Left cardiac atrium (tissue), 4 donors: ENCODE measurements at regions not wholly inside any gene's neighbourhood (a gene's known extent, or its start where the extent isn't known, plus 50 kb on each side); places are given as distances from the start of the nearest gene placed in this dataset.

ENCODE experiments used
- ATAC-seq, 2 donors: fragments of 200-7000 bp; cut with Tn5 transposase; one replicate each; pipeline ENCODE4 v1.9.1; 2020; ENCODE audit warnings: mild to moderate bottlenecking in 2 of 2, moderate library complexity in 2 of 2
- DNase-seq: peaks from one replicate; pipeline ENCODE4 v3.0.0-alpha.2; 2020
- intact Hi-C, 2 donors: fragments of 100-400 bp; cut with DNase I; formaldehyde crosslinking; loops; one replicate each; pipeline versions ENCODE4 v1.14.1 to v1.15.1; 2022 to 2023
- donor health status: DM: no; HTN: yes; CAD: no.
- donor health status: DM: no; HTN: yes; CAD: no; lungs with severe emphysema.
- donor health status: DM: yes; HTN: yes; CAD: no.
- donor health status: Dilated cardiomyopathy.

DNA sequence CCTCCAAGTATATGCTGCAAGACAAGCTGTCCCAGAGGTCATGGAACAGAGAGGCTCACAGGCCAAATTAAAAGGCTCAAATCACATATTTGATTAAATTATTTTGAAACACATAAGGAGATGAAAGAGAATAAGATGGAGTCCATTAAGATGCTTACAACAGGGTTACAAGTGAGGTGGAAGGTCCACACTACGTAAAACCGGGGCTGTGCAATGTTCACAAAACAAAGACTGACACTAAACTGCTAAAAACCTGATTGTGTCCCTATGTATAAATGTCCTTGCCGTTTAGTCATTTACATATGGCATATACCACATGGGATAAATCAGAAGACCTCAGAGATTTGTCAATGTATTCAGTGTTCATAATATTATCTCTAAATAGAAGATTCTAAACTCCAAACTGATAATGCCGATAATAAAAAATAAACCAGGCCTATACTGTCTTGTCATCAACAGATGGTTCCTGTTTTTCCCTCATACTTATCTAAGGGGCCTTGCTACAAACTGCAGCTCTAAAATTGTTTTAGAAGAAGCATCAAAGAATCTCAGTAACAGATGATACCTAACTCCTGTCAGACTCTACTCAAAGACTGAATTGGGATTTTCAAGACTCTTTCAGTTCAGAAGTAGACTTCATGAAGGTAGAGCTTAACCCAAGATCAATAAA, 51.8 kb upstream of the RIPOR2 start:
- DNase-seq (no peak), ATAC-seq (no peak)
- intact Hi-C loops = no loop called here

DNA sequence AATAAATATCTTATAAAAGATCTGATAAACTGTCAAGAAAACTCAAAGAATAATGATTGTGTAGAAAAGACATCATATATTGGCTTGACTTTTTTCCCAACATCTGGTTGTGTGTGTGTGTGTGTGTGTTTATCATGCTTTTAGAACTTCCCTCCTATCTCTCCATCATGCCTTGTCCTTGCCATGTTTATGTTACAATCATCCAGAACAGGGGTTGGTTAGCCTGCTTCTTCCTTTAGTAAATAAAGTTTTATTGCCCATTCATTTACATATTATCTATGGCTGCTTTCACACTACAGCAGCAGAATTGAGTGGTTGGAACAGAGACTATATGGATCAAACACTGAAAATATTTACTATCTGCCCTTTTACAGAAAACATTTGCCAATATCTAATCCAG, 52.8 kb upstream of the RIPOR2 start:
- DNase-seq (no peak), ATAC-seq (no peak)
- intact Hi-C loops = no loop called here

DNA sequence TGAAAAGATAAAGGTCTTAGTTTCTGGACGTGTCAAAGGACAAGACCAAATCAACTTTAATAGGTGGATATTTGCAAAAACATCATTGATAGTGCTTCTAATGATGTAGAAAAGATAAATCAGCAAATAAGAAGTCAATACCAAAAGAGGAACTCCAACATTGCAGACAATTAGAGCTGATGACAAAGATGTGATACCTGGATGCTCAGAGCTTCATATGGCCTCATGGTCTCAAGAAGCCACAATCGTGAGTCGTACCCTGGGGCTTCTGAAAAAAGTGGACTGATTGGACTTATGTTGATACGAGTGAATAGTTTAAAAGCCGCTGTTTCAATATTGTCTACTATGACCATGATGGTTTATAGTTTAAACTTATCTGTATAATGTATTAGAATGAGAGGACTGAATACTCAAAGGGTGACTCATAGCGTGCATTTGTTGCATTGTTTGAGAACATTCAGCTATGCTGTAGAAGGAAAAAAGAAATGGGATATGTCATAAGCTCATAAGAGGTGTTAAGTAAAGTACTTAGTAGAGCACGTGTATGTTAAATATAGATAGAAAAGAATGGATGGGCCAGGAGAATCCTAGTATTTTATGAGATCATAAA, 54.6 kb upstream of the RIPOR2 start:
- ATAC-seq = no peak
- intact Hi-C loops = loop anchor here in 1 of 2 donors (5.0 kb wide), 1 partner anchor 133 kb away; no protein-coding TSS in a partner anchor
- DNase-seq = no peak

DNA sequence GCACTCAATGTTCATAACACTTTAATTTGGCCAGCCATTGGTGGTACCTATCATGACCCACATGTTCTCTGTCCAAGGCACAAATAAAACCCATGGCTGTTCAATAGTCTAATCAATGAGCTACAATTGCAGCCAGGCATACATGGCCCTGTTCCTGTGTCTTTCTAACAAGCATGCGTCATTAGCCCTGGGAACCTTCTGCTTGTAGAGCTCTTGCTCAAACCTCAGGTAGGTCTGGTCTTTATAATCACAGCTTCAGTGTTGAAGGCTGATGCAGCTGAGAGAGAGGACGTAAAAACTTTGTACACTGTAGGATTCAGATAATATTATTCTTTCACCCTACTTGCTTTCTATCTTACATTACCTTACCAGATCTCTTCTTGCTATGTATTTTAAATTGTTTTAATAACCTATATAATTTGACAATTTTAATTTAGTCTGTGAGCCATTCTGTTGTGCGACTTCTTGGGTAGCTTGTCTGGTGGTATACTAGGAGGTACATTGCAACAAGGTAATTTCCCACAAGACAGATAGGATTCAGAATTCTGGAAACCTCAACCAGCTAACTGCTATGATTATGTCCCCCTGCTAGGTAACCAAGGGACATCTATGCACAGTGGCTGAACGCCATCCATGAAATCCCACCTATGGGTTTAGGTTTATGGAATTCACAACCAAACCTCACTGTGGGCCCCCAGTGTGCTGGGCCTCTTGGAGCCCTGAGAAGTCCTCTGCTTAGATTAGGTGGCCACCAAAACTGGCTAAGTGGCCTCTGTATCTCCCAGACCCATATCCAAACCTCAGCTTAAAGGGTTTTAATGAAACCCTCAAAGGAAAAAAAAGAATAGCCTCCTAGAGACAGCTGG, 55.4 kb upstream of the RIPOR2 start:
- intact Hi-C loops = loop anchor here in 1 of 2 donors (5.0 kb wide), 1 partner anchor 134 kb away; no protein-coding TSS in a partner anchor
- DNase-seq = no peak
- ATAC-seq = no peak

DNA sequence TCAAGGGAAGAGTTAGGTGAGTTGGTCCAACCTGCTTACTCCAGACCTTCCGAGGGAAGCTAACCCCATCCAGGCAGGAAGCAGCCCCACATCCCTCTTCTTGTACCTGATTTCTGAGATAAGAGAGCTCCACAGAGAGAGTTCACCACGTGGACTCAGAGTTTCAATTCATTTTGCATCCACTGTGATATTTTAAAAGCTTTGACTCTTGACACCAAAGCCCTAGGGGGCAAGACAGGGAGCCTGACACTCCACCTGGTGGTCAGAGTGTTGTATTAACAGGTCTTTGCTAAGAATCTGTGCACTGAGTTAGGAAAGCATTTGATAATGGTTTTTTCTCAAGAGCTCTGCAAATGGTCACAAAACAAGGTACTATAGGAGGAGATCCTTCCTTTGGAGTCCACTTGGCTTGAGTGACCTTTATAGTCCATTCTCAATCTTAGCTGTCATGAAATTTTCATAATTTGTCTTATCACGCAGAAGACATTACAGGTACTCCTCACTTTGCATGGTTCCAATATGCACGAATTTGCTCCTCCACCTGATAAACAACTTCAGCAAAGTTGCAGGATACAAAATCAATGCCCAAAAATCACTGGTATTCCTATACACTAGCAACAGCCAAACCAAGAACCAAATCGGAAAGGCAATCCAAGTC, 56.2 kb upstream of the RIPOR2 start:
- intact Hi-C loops = loop anchor here in 1 of 2 donors (5.0 kb wide), 1 partner anchor 135 kb away; no protein-coding TSS in a partner anchor
- ATAC-seq = peak; percentile 72 to 75
- DNase-seq = no peak

DNA sequence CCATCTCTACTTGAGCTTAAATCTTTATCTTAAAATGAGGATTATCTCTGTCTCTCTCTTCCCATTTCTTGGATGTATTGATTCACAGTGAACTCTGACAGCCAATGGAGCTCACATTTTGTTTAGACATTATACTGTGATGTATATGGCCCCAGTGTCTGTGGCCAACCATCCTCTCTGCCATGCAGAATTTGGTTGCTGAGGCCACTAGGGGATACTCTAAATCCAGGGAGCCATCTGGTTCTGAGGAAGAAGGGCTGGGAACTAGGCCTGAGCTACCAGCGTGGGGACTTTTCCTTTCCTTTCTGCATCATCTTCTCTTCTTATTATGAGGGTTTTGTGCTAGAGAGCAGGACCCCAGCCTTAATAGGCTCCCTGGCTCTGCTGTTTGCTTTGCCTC, 59.1 kb upstream of the RIPOR2 start:
- DNase-seq (no peak), ATAC-seq (no peak)
- intact Hi-C loops = loop anchor here in 1 of 2 donors (5.0 kb wide), 1 partner anchor 138 kb away; no protein-coding TSS in a partner anchor

DNA sequence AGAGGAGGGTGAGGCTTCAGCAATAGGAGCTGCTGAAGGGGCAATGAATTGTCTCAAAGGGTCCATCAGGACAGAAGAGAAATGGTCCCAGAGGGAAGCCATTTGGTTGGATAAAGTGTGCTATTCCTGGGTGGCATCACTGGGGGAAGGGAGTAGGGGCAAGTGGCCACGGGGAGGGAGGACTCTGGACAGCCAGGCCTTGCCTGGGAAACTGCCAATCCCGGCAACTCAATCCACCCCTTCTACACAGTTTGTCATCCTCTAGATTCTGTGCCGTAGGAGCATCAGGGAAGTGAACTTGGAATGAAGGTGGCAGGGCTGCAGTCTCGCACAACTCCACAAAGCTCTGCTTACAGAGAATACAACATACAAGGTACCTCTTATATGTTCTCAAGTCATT, 59.5 kb upstream of the RIPOR2 start:
- intact Hi-C loops = no loop called here
- no peak for ATAC-seq
- no peak for DNase-seq

DNA sequence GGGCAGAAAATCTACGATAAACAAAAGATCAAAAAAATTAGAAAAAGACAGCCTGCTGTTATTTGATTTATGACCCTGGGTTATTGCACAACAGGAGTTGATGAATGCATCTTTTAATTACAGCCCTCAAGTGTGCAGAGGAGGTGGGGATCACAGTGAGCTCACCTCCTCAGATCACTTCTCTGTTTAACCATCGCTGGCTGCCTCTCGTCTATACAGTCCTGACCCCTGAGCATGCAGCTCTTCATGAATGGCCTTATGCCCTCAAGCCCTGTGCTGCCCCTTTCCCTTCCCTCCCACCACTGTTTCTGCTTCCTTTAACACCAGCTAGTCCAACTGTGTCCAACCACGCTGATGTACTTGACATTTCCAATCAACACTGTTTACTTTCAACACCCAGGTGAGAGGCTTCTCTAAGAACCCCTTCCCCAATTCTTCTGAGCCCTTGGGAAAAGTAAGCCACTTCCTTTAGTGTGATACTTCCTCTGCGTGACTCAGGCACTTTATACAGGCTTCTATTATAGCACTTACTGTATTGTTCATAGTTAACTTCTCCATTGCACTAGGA, 60.6 kb upstream of the RIPOR2 start:
- no peak for DNase-seq
- intact Hi-C loops = no loop called here
- peak in 1 of 2 donors; percentile 40 for ATAC-seq

DNA sequence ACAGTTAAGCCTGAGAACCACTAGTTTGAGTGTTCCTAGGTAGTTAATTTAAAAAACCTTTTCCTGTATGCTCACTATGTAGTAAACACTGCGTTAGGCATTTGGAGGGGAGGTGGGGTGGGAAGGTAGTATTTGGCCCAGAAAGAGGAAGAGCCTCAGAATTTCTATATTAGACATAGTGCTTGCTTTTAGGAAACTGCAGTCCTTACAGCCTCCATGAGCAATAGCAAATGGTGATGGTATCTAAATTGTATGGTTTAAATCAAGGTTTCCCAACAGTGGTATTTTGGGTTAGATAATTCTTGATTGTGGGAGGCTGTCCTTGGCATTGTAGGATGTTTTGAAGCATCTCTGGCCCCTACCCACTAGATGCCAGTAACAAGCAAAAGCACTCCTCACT, 61.5 kb upstream of the RIPOR2 start:
- DNase-seq = no peak
- no peak for ATAC-seq
- intact Hi-C loops = no loop called here

DNA sequence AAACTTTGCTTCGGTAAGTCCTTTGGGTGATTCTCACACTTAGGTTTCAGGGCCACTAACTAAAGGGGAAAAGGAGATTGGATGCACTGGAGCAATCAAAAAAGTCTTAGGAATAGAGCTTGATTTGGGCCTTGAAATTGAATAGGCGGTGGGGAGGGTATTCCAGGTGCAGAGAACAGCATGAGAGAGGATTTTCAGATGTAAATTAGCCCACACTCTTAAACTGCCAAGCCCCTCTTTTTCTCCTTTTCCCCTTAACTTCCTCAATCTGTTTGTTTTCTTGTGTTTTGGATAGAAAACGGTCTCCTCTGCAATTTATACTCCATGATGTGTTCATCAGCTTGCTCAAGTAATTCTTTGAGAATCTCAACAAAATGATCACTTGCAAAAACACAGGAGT, 62.1 kb upstream of the RIPOR2 start:
- ATAC-seq (no peak), DNase-seq (no peak)
- intact Hi-C loops = no loop called here

DNA sequence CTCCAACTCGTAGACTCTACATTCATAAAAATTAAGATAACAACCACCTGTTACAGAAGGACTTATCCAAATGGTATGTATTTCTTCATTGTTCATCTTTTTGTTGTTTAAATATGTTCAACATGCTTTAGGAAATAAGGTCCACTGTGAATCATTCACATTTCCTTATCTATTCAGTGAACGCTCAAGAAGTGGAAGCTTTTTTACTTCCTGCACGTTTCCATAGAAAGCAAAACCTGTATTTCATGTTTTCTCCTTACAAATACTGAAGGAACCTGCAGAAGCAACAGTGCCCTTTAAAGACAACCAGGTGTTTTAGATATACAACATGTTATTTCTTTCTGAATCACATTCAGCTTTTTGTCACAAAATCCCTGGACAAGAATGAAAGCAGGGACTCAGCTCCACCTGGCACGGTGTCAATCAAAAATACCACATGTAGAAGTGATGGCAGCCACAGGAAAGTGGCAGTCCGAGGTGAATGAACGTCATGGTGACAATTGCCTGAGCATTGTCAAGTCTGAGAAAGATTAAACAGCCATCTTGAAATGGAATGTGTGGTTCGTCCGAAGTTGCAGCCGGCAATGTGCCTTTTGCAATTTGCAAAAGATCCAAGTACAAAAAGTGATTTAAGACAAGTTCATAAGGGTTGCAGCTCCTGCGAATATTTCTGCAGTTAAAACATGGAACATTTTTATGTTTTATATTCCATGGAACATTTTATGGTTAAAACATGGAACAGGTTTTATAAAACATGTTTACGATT, 66.7 kb upstream of the RIPOR2 start:
- ATAC-seq = no peak
- no peak for DNase-seq
- intact Hi-C loops = no loop called here

DNA sequence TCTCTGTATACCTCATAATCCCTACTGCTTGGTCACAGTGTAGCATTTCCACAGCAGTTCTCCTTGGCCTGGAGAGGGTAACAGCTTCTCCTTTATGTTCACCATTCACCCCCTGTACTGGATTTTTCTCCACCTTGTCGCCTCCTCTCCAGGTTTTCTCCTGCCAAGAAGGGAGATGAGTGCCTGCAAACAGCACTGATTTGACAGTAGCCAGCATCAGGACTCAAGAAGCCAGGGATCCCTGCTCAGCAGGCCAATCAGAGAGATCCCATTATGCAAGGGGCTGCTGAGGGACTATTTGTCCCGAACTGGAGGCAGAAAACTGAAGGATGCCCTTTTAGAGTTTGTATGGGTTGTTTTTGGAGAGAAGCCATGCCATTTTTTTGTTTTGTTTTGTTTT, 68.6 kb upstream of the RIPOR2 start:
- DNase-seq (no peak), ATAC-seq (no peak)
- intact Hi-C loops = no loop called here

DNA sequence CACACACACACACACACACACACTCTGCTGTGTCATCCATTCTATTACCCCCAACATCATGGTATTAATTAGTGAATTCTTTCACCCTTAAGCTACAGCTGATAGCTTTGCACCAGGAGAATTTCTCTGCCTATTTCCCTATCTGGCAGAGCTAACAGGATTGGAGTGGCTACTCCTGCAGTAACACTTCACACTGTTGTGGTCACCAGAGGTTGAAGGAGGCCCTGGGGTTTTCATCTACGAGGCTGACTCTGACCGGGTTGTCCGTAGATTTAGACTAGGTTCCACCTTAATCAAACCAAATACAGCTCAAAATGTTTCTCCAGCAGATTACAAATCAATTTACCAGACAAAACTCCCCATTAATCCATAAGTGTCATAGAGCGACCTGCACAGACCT, 69.2 kb upstream of the RIPOR2 start:
- intact Hi-C loops = no loop called here
- ATAC-seq (no peak), DNase-seq (no peak)

DNA sequence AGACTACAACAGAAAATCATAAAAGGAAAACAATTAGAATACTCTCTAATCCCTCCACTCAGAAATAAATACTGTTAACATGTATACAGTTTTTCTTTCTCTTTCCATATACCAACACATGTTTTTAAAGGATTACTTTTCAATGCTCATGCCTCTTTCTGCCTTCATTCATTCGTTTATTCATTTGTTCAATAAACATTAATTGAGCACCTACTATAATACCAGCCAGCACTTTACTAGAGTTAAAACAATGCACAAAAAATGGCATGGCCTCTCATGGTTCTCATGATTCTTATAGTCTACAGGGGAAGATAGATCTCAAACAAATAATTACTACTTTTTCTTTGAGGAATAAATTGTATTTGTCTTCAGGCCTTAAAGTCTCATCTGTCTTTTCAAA, 70.3 kb upstream of the RIPOR2 start:
- DNase-seq (no peak), ATAC-seq (no peak)
- intact Hi-C loops = no loop called here

DNA sequence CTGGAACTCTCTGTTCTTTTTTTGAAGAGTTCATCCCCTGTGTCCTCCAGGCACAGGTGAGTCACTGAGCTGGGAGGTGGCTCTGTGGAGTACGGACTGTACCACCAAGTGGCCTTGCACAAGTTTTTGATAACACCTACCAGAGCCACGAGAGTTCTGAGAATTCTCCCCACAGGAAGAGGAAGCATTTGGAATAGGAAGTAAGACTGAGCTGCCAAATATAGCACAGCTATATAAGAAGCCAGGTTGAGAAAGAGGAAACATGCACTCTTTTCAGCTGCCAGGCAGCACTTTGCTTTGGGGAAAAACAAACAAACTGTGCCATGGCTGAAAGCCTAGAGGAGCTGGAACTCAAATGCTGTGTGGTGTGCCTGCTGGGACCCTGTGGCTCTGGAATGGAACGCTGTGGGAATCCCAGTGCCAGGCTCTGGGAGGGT, 70.8 kb upstream of the RIPOR2 start:
- peak; percentile 58 for DNase-seq
- intact Hi-C loops = no loop called here
- ATAC-seq = peak; percentile 78 to 84

DNA sequence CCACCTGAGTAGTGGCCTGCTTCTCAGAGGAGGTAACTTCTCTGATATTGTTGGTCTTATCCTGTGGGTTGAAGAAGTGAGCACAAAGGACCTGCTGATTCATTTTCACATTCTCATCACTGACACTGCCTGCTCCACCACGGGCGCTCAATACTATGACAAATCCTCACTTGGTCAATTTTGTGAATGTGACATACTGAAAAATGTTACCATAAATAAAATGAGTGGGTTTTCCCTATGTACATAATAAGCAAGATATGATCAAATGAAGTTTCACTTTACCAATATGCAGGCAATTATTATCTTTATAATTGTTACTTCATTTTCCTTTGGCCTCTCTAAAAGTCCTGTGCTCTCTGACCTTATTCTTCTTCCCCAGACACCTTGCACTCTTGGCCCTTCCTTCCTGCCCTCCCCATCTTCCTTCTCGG, 71.5 kb upstream of the RIPOR2 start:
- DNase-seq (no peak), ATAC-seq (no peak)
- intact Hi-C loops = no loop called here

DNA sequence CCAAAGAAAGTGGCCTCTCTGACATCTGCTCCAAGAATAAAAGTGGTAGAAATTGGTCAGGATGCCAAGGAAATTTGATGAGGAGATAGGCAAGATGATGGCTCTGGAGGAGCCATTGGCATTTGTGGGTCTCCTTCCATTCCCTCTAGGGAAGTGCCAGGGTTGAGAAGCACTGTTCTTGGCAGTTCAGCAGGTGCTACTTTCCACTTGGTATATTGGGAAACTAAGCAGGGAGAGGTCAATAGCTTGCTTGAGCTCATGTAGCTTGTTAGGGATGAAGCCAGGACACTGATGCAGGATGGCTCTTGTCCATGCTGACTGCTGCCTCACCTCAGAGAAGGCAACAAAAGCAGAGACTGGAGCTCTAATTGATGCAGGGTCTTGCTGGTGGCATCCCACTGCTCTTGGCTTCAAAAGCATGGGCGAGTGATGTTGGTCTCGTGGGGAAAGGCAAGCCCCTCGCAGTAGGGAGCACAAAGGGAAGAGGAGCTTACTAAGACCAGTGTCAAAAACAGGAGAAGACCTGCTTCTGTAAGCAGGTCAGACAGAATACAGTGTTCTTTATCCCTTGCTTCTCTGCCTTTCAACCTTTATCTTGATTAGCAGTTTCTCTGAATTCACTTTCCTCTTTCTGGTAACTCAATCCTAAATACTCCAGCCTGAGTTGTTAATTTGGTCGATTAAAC, 73.1 kb upstream of the RIPOR2 start:
- intact Hi-C loops = no loop called here
- ATAC-seq = no peak
- DNase-seq = no peak

DNA sequence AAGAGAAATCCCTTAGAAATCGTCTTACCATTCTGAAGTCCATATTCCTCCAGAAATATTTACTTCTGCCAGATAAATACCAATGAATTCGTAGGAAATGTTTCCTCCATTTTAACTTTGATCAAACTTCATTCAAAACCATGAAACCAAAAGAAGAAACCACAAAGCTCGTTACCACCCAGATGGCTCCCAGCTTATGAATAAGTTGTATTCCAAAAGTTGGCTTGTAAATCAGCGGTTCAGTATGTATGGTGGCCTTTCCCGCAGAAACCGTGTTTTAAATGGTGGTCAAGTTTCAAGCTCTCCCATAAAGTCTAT, 73.6 kb upstream of the RIPOR2 start:
- ATAC-seq = no peak
- intact Hi-C loops = no loop called here
- DNase-seq = no peak
